ENCODE measurements at regions not wholly inside any gene's neighbourhood (a gene's known extent, or its start where the extent isn't known, plus 50 kb on each side); places are given as distances from the start of the nearest gene placed in this dataset.

DNA sequence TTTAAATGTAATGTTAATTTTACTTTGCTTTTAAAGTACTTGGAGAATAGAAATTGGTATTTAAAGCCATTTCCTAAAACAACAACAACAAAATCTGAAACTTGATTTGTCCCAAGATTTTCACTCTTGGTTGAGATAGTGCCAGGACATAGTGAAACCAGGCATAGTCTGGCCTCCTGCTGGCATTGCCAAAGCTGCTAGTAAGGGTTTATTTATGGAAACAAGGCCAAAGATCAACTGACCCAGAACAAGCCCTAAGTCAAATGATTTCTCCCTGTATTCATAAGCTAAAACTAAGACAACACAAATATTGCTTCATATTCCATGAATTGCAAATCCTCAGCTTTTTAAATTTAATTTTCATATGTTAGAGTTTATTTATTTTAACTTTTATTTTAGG is 227.5 kb upstream of the FGF13 start:
- Histone ChIP-seq H3K4me2 (ENCODE audit: low read length) (no peak overlapping the region), H3K79me2 (ENCODE audit: insufficient read depth, low read length) (no peaks in the 10 kb centered on the region), H4K20me1 (ENCODE audit: insufficient read depth) (no peaks in the 10 kb centered on the region), H3K36me3 (ENCODE audit: control insufficient read depth in 1 of 2, insufficient read depth in 2 of 2, low read length in 2 of 2) (no peaks in the 10 kb centered on the region), H3K9me3 (ENCODE audit: control insufficient read depth in 1 of 2, insufficient read depth in 1 of 2, low read depth in 1 of 2, low read length in 2 of 2) (no peaks in the 10 kb centered on the region), H3K27me3 (ENCODE audit: insufficient read depth, low read length) (no peaks in the 10 kb centered on the region), H3K9ac (ENCODE audit: low read length) (no peak overlapping the region), H3K4me3 (replicated peaks in 1 of 2; ENCODE audit: low read depth in 1 of 2, low read length in 2 of 2) (no peak overlapping the region), H3K9me2 (ENCODE audit: insufficient read depth) (no peaks in the 10 kb centered on the region), H3K27ac (ENCODE audit: low read depth, low read length) (no peak overlapping the region), H3K4me1 (ENCODE audit: control insufficient read depth in 1 of 2, insufficient read depth in 2 of 2, low read length in 2 of 2) (no peaks in the 10 kb centered on the region), H2AFZ (ENCODE audit: low read depth, low read length, poor library complexity, severe bottlenecking) (no peak overlapping the region)
- intact Hi-C loops (cut with micrococcal nuclease), result no loop called here
- DNase-seq (ENCODE audit: low read depth, low spot score) (no peak), ATAC-seq (no peak)
- RAD21 ChIA-PET (ENCODE audit: low non-redundant PET in 1 of 2, low total read pairs in 2 of 2, uncharacterized antibody in 2 of 2, unreplicated experiment in 2 of 2), result no interaction called here
- POLR2A ChIA-PET, result no interaction called here
- no TSS peak for BruUV-seq (replicated peaks)
- CTCF ChIA-PET, result no interaction called here
- no peak for TF ChIP-seq POLR2AphosphoS5 (IDR thresholded peaks at IDR 0.05; ENCODE audit: low read depth, low read length)
- TF ChIP-seq, protein P1, sequence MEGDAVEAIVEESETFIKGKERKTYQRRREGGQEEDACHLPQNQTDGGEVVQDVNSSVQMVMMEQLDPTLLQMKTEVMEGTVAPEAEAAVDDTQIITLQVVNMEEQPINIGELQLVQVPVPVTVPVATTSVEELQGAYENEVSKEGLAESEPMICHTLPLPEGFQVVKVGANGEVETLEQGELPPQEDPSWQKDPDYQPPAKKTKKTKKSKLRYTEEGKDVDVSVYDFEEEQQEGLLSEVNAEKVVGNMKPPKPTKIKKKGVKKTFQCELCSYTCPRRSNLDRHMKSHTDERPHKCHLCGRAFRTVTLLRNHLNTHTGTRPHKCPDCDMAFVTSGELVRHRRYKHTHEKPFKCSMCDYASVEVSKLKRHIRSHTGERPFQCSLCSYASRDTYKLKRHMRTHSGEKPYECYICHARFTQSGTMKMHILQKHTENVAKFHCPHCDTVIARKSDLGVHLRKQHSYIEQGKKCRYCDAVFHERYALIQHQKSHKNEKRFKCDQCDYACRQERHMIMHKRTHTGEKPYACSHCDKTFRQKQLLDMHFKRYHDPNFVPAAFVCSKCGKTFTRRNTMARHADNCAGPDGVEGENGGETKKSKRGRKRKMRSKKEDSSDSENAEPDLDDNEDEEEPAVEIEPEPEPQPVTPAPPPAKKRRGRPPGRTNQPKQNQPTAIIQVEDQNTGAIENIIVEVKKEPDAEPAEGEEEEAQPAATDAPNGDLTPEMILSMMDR (IDR thresholded peaks at IDR 0.05 in 2 of 3, conservative IDR thresholded peaks at IDR 0.05 in 1 of 3; ENCODE audit: borderline replicate concordance in 1 of 3, insufficient read depth in 1 of 3, low read depth in 2 of 3, low read length in 2 of 3), result no peak

DNA sequence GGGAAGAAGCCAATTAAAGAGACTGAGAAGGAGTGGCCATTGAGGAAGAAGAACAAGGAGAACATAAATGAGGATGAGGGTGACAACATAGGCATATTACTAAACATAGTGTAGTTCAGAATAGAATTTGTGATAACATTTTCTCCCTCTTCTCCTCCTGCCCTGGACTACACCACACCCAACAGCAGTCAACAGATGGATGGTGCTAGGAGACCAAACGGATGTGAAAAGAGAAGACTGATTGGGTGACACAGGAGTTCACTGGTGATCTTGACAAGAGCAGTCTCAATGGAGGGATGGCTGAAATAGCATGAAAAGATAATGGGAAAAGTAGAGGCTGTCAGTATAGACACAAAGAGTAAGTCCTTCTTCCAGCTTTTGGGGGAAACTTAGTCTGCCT is 226.5 kb upstream of the FGF13 start:
- Histone ChIP-seq H3K9me3 (ENCODE audit: control insufficient read depth in 1 of 2, insufficient read depth in 1 of 2, low read depth in 1 of 2, low read length in 2 of 2) (no peaks in the 10 kb centered on the region), H3K9ac (ENCODE audit: low read length) (no peak overlapping the region), H4K20me1 (ENCODE audit: insufficient read depth) (no peaks in the 10 kb centered on the region), H3K27me3 (ENCODE audit: insufficient read depth, low read length) (no peaks in the 10 kb centered on the region), H3K4me1 (ENCODE audit: control insufficient read depth in 1 of 2, insufficient read depth in 2 of 2, low read length in 2 of 2) (no peaks in the 10 kb centered on the region), H3K9me2 (ENCODE audit: insufficient read depth) (no peaks in the 10 kb centered on the region), H3K79me2 (ENCODE audit: insufficient read depth, low read length) (no peaks in the 10 kb centered on the region), H3K4me3 (replicated peaks in 1 of 2; ENCODE audit: low read depth in 1 of 2, low read length in 2 of 2) (no peak overlapping the region), H3K27ac (ENCODE audit: low read depth, low read length) (no peak overlapping the region), H2AFZ (ENCODE audit: low read depth, low read length, poor library complexity, severe bottlenecking) (no peak overlapping the region), H3K4me2 (ENCODE audit: low read length) (no peak overlapping the region), H3K36me3 (ENCODE audit: control insufficient read depth in 1 of 2, insufficient read depth in 2 of 2, low read length in 2 of 2) (no peaks in the 10 kb centered on the region)
- ChIA-PET POLR2A (no interaction called here), CTCF (no interaction called here), RAD21 (ENCODE audit: low non-redundant PET in 1 of 2, low total read pairs in 2 of 2, uncharacterized antibody in 2 of 2, unreplicated experiment in 2 of 2) (no interaction called here)
- no peak for DNase-seq (ENCODE audit: low read depth, low spot score)
- TF ChIP-seq, protein P2, sequence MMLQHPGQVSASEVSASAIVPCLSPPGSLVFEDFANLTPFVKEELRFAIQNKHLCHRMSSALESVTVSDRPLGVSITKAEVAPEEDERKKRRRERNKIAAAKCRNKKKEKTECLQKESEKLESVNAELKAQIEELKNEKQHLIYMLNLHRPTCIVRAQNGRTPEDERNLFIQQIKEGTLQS (IDR thresholded peaks at IDR 0.05), result no peak
- TF ChIP-seq ZFX (IDR thresholded peaks at IDR 0.05) (no peak), SIN3A (IDR thresholded peaks at IDR 0.05; ENCODE audit: low read depth) (no peak), RAD21 (IDR thresholded peaks at IDR 0.05; ENCODE audit: low read depth) (no peak)
- TF ChIP-seq, protein P3, sequence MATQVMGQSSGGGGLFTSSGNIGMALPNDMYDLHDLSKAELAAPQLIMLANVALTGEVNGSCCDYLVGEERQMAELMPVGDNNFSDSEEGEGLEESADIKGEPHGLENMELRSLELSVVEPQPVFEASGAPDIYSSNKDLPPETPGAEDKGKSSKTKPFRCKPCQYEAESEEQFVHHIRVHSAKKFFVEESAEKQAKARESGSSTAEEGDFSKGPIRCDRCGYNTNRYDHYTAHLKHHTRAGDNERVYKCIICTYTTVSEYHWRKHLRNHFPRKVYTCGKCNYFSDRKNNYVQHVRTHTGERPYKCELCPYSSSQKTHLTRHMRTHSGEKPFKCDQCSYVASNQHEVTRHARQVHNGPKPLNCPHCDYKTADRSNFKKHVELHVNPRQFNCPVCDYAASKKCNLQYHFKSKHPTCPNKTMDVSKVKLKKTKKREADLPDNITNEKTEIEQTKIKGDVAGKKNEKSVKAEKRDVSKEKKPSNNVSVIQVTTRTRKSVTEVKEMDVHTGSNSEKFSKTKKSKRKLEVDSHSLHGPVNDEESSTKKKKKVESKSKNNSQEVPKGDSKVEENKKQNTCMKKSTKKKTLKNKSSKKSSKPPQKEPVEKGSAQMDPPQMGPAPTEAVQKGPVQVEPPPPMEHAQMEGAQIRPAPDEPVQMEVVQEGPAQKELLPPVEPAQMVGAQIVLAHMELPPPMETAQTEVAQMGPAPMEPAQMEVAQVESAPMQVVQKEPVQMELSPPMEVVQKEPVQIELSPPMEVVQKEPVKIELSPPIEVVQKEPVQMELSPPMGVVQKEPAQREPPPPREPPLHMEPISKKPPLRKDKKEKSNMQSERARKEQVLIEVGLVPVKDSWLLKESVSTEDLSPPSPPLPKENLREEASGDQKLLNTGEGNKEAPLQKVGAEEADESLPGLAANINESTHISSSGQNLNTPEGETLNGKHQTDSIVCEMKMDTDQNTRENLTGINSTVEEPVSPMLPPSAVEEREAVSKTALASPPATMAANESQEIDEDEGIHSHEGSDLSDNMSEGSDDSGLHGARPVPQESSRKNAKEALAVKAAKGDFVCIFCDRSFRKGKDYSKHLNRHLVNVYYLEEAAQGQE (IDR thresholded peaks at IDR 0.05; ENCODE audit: low read depth), result no peak
- no TSS peak for BruUV-seq (replicated peaks)
- intact Hi-C loops (cut with micrococcal nuclease), result no loop called here
- ATAC-seq, result no peak

All from HCT116 (cell line).